ENCODE measurements at regions not wholly inside any gene's neighbourhood (a gene's known extent, or its start where the extent isn't known, plus 50 kb on each side); places are given as distances from the start of the nearest gene placed in this dataset.

DNA sequence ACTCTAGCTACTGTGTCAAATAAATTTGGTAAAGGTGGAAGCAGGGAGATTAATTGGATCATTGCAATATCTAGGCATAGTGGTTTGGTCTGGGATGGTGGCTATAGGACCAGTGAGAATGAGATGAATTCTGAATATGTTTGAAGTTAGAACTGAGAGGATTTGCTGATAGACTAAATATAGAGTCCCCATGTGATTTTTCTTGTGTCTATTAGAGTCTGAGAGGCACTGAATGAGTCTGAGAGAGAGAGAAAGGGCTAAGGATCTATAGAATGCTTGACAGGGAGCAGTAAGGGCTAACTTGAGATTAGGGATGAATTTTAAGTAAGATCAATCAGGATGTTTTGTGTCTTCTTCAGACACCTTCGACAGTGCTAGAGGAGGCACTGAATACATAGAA is 77.9 kb upstream of the CHL1 start:
- ATAC-seq (ENCODE audit: low FRiP score) (no peak), DNase-seq (ENCODE audit: low spot score) (no peak)
- TF ChIP-seq, protein P1, sequence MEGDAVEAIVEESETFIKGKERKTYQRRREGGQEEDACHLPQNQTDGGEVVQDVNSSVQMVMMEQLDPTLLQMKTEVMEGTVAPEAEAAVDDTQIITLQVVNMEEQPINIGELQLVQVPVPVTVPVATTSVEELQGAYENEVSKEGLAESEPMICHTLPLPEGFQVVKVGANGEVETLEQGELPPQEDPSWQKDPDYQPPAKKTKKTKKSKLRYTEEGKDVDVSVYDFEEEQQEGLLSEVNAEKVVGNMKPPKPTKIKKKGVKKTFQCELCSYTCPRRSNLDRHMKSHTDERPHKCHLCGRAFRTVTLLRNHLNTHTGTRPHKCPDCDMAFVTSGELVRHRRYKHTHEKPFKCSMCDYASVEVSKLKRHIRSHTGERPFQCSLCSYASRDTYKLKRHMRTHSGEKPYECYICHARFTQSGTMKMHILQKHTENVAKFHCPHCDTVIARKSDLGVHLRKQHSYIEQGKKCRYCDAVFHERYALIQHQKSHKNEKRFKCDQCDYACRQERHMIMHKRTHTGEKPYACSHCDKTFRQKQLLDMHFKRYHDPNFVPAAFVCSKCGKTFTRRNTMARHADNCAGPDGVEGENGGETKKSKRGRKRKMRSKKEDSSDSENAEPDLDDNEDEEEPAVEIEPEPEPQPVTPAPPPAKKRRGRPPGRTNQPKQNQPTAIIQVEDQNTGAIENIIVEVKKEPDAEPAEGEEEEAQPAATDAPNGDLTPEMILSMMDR (IDR thresholded peaks at IDR 0.05): no peak

DNA sequence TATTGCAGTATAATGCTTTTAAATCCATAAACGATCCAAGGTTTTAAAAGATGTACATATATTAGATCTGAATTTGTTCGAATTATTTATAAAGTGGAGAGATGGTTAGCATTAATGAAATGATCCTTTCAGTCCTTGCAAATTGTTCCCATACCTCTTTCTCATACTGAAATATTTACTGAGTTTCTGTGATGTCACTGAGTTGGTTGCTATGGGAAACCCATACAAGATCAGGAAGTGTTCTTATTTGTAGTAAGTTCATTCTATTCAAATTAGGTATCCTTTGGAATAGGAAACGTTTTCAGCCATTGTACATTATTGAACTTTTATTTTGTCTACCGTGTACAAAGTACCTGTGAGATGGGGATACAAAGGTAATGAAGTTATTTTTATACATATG is 73.2 kb upstream of the CHL1 start:
- ATAC-seq (ENCODE audit: low FRiP score) (no peak), DNase-seq (ENCODE audit: low spot score) (no peak)
- TF ChIP-seq, protein P1 (IDR thresholded peaks at IDR 0.05): no peak

DNA sequence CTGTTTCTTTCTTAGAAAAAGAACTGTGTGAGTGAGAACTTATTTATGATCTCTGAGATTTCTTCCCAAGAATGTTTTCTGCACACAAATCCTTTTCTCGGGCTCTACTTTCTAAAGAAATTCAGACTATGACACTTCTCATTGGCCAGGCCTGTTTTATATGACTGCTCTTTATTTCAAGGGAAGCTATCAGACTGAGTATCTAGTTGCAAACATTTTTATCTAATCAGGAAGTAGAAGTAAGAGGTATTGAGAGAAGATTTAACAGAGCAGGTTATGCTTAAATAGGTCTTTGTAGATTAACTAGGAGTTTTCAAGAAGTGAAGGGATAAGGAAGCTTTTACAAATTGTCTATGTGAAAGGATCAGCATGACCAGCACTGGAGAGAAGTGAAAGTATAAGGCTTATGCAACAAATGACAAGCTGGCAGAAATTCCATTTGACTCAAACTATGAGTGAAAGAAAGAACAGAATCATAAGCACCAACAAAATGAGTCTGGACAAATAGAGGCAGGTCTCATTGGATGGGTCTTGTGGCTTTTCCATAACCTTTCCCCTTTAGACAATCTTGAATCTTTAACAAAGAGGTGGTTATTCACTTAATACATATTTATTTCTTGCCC is 71.9 kb upstream of the CHL1 start:
- TF ChIP-seq, protein P1 (IDR thresholded peaks at IDR 0.05): no peak
- DNase-seq (ENCODE audit: low spot score) (no peak), ATAC-seq (ENCODE audit: low FRiP score) (no peak)

DNA sequence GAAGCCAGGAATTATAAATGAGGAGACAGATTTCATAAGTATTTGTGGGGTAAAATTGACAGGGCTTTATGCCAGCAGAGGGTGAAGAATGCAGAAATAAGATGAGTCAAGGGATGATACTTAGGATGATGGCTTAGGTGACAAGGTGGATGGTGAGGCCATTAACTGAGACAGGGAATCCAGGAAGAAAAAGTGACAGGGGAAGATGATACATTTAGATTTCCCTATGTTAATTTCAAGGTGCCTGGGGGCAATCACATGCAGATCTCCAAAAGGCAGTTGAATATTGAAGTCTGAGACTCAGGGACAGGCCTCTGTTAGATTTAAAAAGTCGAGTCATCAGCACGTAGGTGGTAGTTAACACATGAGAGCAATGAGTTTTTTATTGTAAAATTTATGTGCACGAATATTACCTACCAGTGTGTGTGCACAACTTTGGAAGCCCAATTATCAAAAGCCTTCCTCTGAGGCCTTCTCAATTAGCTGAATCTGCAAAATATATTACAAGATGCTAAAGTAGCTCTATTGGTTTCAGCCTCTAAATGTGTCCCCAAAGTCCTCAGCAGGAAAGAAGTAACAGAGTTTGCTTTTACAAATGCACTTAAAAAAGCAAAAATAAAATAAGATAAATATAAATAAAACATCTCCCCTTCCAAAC is 67.9 kb upstream of the CHL1 start:
- ATAC-seq (ENCODE audit: low FRiP score): no peak
- DNase-seq (ENCODE audit: low spot score): no peak
- TF ChIP-seq, protein P1 (IDR thresholded peaks at IDR 0.05): no peak

DNA sequence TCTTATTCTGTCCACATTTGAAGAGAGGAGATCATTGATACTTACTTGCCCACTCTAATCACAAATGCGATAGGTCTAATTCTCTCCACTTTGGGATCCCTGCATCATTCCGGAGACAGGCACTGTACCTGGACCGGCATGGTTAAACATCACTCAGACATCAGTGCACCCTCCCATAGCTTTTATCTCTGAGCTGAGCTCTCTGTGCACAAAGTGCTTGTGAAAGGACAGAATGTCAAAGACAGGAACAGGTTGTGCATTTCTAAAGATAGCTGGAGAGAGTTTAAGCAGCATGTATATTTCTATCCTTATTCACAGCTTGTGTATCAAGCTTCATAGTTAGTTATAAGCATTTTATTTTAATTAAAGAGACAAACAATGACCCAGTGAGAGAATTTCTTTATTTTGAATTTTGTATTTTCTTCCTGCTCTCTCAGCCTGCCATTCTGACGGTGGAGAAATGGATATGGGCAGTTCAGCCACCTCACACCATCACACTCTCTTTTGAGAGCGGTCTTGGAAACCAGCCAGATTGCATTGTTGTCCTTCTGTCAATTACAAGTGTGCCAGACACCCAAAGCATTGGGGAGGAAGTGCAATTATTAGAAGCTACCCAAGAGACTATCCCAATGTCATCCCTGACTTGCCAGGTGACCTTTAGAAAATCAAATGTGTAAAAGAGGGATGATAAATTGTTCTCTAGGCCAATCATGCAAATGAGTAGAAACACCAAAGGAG is 65.2 kb upstream of the CHL1 start:
- DNase-seq (ENCODE audit: low spot score): no peak
- TF ChIP-seq, protein P1 (IDR thresholded peaks at IDR 0.05): no peak
- ATAC-seq (ENCODE audit: low FRiP score): no peak

DNA sequence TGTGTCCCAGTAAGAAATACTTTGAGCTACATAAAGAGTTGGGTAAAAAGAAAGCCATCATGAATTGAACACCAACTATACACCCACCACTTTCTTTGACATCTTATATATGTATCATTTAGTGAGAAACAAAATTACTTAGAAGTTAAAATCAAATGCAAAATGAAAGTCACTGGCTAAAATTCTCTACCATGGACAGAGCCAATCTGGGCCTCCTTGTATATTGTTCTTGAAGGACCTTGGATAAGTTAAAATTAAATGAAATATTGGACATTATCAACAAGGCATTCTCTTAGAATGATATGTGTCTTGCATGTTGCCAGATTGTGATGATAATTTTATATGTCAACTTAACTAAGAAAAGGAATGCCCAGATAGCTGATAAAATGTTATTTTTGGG is 64.2 kb upstream of the CHL1 start:
- ATAC-seq (ENCODE audit: low FRiP score) (no peak), DNase-seq (ENCODE audit: low spot score) (no peak)
- TF ChIP-seq, protein P1 (IDR thresholded peaks at IDR 0.05): no peak

All from omental fat pad (tissue), 3 donors.